ENCODE measurements at regions not wholly inside any gene's neighbourhood (a gene's known extent, or its start where the extent isn't known, plus 50 kb on each side); places are given as distances from the start of the nearest gene placed in this dataset.
"Not testable (repeated sequence)": the region's sequence is repeated elsewhere in the genome, so short reads cannot be mapped to it uniquely, and the experiment has no call there.

GRCh38 chr5:66234241-66234640, 90.1 kb downstream of the SREK1 start:
- in situ Hi-C loops (cut with HindIII; ENCODE audit: low sequenced_read_pairs) = no loop called here

GRCh38 chr5:66238435-66238834, 94.3 kb downstream of the SREK1 start:
- in situ Hi-C loops (cut with HindIII; ENCODE audit: low sequenced_read_pairs) = no loop called here

GRCh38 chr5:66239034-66239433, 94.9 kb downstream of the SREK1 start:
- in situ Hi-C loops (cut with HindIII; ENCODE audit: low sequenced_read_pairs) = no loop called here

GRCh38 chr5:66241136-66241825, 97.2 kb downstream of the SREK1 start:
- in situ Hi-C loops (cut with HindIII; ENCODE audit: low sequenced_read_pairs) = no loop called here

GRCh38 chr5:66242050-66242715, 98.1 kb downstream of the SREK1 start:
- in situ Hi-C loops (cut with HindIII; ENCODE audit: low sequenced_read_pairs) = no loop called here

- in situ Hi-C loops (cut with HindIII; ENCODE audit: low sequenced_read_pairs) = no loop called here
These were observed 102.5 kb downstream of the SREK1 start for GRCh38 chr5:66246608-66247007.

- in situ Hi-C loops (cut with HindIII; ENCODE audit: low sequenced_read_pairs) = no loop called here
These were observed 103.3 kb downstream of the SREK1 start for GRCh38 chr5:66247176-66247960.

GRCh38 chr5:66248874-66249273, 104.8 kb downstream of the SREK1 start:
- in situ Hi-C loops (cut with HindIII; ENCODE audit: low sequenced_read_pairs) = no loop called here

- in situ Hi-C loops (cut with HindIII; ENCODE audit: low sequenced_read_pairs) = no loop called here
These were observed 105.8 kb downstream of the SREK1 start for GRCh38 chr5:66249920-66250319.

- in situ Hi-C loops (cut with HindIII; ENCODE audit: low sequenced_read_pairs) = no loop called here
These were observed 108.7 kb downstream of the SREK1 start for GRCh38 chr5:66252849-66253248.

GRCh38 chr5:66255714-66256113, 111.6 kb downstream of the SREK1 start:
- in situ Hi-C loops (cut with HindIII; ENCODE audit: low sequenced_read_pairs) = no loop called here

GRCh38 chr5:66273121-66273520, 129.0 kb downstream of the SREK1 start:
- in situ Hi-C loops (cut with HindIII; ENCODE audit: low sequenced_read_pairs) = no loop called here

GRCh38 chr5:66276986-66277385, 132.9 kb downstream of the SREK1 start:
- in situ Hi-C loops (cut with HindIII; ENCODE audit: low sequenced_read_pairs) = no loop called here

- in situ Hi-C loops (cut with HindIII; ENCODE audit: low sequenced_read_pairs) = no loop called here
These were observed 133.9 kb downstream of the SREK1 start for GRCh38 chr5:66277981-66278380.

- in situ Hi-C loops (cut with HindIII; ENCODE audit: low sequenced_read_pairs) = no loop called here
These were observed 137.2 kb downstream of the SREK1 start for GRCh38 chr5:66281294-66281693.

GRCh38 chr5:66284588-66285342, 140.7 kb downstream of the SREK1 start:
- in situ Hi-C loops (cut with HindIII; ENCODE audit: low sequenced_read_pairs) = no loop called here

GRCh38 chr5:66285343-66285922, 141.3 kb downstream of the SREK1 start:
- in situ Hi-C loops (cut with HindIII; ENCODE audit: low sequenced_read_pairs) = no loop called here

- in situ Hi-C loops (cut with HindIII; ENCODE audit: low sequenced_read_pairs) = no loop called here
These were observed 147.7 kb downstream of the SREK1 start for GRCh38 chr5:66291771-66292170.

- in situ Hi-C loops (cut with HindIII; ENCODE audit: low sequenced_read_pairs) = not testable (repeated sequence)
These were observed 149.8 kb downstream of the SREK1 start for GRCh38 chr5:66293851-66294250.

GRCh38 chr5:66299463-66299862, 155.4 kb downstream of the SREK1 start:
- in situ Hi-C loops (cut with HindIII; ENCODE audit: low sequenced_read_pairs) = no loop called here

- in situ Hi-C loops (cut with HindIII; ENCODE audit: low sequenced_read_pairs) = loop anchor here (25.0 kb wide), 2 partner anchors 435 to 860 kb away; no protein-coding TSS in a partner anchor
These were observed 158.2 kb downstream of the SREK1 start for GRCh38 chr5:66302344-66302743.
